ENCODE measurements at regions not wholly inside any gene's neighbourhood (a gene's known extent, or its start where the extent isn't known, plus 50 kb on each side); places are given as distances from the start of the nearest gene placed in this dataset.

DNA sequence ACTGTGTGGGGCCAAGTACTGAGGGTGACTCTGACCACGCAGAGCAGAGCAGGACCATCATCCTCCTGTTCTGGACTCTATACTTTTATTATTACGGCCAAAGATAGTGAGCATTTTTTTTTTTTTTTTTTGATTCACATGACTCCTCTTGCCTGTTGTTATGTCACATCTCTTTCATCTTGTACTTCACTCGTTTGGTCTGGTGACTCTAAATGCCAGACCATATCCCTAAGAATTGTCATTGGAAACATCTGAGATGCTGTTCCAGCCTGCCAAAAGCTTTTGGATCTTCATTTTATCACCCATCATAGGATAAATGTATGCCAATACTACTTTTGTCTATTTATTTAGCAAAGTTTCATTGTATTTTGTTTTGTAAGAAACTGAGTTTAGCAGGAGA, 168.2 kb upstream of the RAI14 start:
- FAIRE-seq = no peak

DNA sequence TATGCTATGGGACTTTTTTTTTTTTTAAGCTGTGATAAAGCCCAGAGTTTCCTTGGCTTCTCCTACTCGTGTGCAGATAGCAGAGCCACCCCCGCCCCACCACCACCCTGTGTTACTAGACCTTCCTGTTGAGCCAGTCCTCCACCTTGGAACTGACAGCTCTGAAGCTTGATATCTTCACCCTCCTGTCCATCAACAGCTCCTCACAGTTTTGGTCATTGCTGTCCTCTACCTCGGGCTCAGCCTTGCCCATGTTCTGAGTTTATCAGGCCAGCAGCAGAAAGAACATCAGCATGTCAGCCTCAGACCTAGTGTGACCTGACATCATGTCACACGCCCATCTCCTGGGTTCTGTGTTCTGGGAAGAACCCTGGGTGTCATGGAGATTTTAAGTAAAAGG, 167.1 kb upstream of the RAI14 start:
- FAIRE-seq = no peak

DNA sequence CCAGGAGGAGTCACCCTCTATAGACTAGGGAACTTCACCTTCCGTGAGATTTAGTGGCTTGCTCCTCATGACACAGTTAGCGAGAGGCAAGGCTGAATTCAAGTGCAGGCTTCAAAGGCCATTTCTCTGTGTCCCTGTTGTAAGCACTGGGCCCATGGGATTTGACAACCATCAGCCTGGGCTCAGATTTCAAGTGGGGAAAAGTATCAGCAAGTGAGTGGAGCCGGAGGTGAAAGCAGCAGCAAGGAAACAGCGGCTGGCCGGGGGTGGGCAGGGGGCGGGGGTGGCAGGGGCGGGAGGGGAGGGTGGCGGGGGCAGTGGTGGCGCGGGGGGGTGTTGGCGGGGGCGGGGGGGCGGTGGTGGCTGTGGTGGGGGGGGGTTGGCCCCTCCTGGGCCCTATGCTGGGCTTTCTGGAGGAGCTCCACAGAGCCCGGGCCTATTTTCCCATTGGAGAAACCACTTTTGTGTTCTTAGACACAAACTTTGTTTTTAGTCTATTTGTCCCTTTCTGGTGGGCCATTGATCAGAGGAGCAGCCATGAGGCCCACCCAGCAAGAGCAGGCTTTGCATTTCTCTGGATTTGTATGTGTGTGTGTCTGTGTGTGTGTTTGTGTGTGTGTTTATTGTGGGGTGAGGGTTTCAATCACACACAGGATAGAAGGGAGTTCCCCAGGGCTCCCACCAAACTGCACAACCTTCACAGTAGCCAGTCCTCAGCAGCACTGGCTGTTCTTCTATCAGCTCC, 165.4 kb upstream of the RAI14 start:
- FAIRE-seq = no peak

DNA sequence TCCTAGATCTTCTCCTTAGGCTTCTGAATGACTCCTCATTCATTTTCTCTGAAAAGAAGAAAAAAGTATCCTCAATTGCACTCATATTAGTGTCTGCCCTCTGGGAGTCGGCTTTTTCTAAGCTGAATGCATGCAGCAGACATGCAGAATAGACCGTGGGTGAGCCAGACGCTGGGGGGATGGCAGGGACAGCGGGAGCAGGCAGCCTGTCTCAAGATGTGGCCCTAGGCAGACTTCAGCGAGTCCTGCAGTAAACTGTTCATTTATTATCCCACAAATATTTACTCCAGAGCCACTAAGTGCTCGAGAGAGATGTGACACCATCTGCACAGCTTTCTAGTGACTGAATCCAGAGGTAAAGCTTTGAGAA, 164.9 kb upstream of the RAI14 start:
- no peak for FAIRE-seq

DNA sequence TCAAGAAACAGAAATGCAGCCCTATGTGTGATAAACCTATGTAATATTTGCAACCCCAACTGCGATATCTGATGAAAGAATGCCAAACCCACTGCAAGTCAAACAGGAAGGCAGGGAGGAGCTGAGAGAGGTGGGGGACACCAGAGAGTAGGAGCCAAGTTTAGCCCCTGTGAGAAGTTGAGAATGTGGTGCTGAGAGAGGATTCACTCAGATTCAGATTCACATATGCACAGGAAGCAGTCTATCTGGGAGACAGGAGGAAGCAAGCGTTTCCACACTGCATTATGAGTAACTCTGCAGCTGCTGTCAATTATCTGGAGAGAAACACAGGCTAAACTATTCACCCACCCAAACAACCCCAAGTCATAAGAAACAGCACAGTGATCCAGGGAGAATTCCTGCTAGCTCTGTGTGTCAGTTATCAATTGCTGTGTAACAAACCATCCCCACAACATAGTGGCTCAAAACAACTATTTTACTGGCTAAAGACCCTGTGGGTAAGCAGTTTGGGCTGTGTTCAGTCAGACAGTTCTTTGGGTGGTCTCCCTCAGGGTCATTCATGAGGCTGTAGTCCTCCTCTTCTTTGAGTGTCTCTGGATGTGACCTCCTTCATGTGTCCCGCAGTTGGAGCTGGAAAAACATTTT, 161.9 kb upstream of the RAI14 start:
- no peak for FAIRE-seq

DNA sequence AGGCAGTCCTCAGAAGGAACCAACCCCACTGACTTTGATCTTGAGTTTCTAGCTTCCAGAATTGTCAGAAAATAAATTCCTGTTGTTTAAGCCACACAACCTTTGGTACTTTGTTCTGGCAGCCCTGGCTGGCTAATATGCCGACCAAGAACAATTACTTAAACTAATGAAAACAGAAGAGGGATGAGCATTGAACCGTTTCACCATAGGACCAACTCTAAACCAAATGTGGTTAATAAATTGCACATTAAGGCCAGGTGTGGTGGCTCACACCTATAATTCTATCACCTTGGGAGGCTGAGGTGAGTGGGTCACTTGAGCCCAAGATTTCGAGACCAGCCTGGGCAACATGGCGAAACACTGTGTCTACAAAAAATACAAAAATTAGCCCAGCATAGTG, 160.9 kb upstream of the RAI14 start:
- FAIRE-seq = no peak

DNA sequence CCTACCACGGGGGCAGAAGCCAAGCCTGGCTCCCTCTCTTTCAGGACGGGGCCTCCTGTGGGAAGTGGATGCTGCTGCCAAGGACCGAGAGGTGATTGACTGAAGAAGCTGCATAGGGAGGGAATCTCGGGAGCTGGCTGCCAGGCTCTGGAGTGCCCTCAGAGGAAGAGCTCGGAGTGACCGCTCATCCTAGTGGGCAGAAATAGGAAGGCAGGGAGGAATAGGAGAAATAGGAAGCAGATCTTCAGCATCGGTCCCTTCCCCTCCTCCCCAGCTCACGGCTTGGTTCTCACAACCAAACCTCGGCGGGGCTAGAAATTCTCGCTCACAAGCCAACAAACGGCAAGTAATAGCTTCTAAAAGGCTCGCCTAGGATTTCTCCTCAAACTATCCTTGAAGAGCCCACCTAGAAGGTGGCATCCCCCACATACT, 159.9 kb upstream of the RAI14 start:
- FAIRE-seq = no peak

DNA sequence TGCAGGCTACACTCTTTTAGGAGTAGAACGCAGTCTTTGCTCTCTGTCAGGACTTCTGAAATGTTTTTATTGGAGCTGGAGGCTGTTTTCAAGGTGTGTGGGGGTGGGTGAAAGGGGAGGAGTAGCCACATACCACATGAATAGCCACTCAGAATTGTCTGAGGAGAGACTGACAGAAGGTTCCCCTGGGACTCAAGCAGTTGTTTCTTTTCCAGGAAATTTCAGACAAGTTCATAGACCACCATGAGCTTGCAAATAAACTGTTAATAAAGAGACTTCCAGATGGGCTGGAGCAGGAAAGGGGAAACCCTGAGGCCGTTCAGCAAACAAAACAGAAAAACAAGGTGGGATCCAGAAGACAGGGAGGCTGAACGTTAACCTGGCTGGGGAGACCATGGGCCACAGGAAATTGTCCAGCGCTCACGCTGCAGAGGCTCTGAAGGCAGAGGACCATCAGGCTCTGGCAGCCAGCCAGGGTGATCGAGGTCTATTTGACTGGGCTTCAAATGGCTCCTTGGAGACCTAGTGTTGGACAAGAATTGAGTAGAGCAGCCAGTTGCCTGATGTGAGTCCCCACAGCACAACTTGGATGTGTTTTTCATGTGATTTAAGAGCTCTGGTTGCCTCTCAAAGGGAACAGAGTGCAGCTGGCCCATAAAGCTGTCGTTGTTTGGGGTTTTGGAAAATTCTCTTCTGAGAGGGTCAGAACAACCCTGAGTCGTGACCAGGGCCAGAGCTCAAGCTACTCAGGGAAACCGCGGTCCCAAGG, 159.2 kb upstream of the RAI14 start:
- FAIRE-seq = no peak

DNA sequence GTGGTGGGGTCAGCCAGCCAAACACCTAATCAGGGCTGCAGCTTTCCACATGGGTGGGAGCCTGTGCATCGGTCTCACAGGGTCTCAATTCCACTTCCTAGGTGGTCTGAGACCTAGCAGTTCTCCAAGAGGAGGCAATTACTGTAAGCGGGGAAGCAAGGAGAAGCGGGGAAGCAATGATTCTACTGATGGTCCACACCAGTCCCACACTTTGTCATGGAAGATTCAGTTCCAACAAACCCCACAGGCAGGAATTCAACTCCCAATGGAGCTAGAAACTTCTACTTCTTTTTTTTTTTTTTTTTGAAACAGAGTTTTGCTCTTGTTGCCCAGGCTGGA, 158.7 kb upstream of the RAI14 start:
- FAIRE-seq = no peak

DNA sequence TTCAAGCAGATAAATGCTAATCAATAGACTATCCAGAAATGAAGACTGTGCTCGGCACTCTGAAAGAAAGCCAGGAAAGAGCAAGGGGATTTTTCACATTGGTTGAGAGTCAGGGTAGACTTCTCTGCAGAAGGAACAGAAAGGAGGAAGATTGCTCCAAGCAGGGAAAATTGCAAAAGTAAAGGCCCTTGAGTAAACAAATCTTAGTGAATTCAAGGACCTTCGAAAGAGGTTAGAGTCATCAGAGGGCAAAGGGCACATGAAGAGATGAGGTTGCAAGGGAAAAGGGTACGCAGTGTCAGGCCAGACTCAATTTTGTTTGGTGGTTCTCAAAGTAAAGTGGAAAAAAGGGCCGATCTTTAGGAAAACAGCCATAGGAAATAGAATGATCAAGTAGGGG, 157.6 kb upstream of the RAI14 start:
- no peak for FAIRE-seq

DNA sequence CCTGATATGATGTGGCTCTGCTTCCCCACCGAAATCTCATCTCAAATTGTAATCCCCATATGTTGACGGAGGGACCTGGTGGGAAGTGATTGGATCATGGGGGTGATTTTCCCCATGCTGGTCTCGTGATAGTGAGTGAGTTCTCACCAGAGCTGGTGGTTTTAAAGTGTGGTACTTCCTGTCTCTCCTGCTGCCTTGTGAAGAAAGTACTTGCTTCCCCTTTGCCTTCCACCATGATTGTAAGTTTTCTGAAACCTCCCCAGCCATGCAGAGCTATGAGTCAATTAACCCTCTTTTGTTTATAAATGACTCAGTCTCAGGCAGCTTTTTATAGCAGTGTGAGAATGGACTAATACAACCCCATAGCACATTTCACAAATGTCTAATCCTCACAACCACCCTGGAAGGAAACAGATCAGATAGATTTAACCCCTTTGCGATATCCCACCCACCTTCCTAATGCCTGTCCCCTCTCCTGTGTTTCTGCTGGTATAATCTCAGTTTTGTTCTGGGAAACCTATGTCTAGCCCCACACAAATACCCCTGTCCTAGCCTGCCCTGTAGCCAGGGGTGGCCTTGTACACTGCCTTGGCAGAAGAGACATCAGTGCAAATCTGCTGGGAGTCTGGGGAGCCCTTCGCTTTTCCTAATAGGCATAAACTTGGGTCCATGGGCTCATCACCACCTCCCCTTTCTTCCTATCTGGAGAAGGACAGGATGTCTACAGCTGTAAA, 157.0 kb upstream of the RAI14 start:
- no peak for FAIRE-seq

DNA sequence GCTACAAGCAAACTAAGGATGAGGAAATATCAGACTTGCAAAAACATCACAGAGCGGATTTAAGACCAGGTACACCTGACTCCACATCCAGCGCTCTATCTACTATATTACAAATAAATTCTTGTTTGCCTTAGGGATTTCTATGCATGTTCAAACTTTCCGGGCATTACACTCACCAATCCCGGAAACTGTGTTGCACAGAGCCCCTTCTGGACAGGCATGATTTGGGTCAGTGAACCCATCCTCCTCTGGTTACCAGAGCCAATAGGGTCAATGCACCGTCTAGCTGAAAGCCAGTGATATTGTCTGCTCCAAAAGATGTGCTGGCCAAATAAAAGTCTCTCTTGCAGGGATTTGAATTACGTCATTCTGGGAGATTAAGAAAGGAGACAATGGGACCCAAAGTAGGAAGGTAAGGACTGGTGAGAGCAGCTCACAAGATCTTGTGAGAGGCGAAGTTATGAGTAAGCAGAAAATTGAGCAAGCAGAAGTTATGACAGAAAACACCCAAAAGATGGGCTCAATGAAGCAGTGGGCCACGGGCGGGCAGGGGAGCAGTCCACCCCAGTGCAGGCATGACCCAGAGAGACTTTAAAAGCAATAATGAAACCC, 155.8 kb upstream of the RAI14 start:
- FAIRE-seq = no peak

DNA sequence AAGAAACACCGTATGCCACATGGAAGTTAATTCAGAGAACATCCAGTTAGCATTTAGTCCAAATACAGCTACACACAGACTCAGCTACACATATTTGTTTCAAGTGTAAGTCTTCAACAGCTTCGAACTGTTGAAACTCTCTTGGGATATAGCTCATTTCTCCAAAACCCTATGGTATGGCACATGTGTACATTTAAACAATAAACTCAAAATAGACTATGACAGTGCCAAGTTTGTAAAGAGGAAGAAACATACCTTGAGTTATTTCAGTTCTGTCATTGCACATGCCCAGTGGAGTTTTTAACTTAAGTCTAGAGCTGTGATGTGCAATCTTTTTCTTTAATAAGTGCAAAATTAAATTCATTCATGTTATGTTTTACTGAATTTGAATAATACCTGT, 155.1 kb upstream of the RAI14 start:
- no peak for FAIRE-seq

DNA sequence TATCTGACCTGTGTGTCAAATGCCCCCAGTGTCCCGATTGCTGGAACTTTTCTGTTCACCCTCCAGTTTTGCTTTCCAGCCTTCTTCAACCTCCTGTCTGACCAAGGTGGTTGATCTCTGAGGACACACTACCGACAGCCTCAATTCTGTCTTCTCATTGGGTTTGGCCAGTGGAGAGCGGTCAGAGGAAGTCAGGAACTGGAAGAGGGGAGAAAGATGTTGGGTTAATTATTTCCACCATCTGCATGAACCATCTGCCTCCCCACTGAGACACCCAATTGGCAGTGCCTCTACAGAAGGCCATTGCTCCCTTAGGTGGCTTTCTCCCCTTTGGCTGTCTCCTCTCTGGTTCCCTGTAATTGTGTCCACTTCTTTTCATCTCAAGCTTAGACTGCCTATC, 154.3 kb upstream of the RAI14 start:
- no peak for FAIRE-seq

DNA sequence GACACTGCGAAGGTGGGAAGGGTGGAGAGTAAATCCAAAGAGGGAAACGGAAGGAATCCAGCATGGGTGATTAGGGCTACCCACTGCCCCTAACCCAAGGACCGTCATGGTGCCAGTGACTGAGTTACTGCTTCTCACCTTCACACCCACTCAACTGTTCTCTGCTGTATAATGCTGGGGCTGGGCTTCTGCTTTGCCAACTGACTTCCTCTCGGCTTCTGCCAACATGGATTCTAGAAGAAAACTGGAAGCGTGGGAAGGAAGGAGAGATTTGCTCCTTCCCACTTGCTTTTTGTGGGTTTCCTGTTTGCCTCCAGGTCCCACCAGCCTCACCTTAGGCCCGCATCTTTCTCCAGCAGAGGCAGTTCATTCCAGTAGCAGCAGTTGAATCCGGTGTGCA, 153.5 kb upstream of the RAI14 start:
- FAIRE-seq = no peak

DNA sequence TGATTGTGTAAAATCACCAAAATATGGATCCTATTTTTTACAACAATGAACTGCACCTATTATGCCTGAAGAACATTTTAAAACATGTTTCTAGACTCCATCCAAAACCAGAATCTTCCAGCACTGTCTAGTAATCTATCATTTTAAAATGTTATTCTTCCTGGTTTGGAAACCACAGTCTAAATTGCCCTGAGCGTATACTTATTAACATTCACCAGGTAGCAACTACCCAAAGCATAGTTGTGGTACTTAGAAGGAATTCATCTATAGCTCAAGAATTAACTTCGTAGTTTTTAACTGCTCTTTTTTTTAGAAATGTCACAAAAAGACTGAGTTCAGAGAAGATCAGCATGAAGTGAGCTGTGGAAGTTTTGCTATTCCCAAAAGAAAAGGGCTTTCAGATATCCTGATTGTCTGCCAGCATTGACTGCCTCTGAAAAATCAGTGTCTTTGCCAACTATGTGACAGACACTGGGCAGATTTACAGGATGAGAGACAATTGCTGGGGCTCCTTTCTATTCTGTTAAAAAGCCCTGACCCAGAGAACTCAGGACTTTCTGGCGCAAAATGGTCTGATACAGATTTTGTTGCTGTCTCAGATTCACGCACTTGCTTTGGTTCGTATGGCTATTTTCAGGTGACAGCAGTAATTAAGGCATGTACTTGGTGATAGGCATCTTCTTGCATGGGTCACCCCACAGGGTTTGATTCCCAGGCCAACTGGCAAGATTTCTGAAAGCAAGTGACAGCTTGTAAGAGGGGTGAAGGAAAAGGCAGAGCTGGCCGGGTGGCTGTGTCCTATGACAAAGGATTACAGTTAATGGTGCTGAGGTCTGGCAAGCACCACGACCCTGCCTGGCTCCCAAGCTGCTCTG, 152.5 kb upstream of the RAI14 start:
- no peak for FAIRE-seq

DNA sequence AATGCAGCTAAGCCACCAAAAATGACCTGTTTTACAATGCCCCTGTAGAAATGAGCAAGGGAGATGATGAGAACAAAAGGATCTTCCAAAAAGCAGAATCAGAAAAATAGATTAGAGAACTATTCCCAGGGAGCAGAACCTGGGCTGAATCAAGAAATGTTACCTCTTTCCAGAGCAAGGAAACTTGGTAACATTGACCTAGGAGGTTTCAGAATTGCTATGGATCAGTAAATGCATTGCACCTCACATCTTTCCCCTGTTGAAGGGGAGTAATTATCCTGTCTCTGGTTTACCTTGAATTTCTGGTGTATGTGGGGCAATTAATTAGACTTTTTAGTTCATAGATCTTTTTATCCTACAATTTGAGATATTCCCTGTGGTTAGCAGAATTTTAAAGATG, 151.2 kb upstream of the RAI14 start:
- no peak for FAIRE-seq

DNA sequence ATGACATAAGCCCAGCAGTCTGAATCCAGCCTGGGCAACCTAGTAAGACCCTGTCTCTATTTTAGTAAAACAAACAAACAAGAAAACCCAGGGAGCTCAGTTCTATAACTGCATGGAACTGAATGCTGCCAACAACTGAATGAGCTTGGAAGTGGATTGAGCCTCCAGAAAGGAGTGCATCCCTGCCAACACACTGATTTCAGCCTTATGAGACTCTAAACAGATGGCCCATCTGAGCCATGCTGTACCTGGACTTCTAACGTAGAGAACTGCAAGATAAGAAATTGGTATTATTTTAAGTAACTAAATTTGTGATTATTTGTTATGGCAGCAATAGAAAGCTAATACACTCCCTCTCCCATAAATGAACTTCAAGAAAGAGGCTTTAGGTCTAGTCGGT, 150.4 kb upstream of the RAI14 start:
- FAIRE-seq = no peak

DNA sequence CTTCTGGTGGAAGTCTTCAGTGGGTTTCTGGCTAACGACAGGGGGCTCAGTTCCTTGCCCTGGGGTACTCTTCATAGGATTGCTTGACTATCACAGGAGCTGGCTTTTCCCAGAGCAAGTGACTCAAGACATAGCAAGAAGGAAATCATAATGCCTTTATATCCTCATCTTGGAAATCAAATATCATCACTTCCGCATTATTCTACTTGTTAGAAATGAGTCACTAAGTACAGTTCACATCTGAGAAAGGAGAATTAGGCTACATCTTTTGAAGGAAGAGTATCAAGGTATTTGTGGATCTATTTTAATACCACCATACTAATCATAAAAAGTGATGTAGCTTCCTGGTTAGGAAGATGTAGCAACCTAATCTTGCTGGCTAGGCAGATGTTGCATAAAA, 148.2 kb upstream of the RAI14 start:
- no peak for FAIRE-seq

DNA sequence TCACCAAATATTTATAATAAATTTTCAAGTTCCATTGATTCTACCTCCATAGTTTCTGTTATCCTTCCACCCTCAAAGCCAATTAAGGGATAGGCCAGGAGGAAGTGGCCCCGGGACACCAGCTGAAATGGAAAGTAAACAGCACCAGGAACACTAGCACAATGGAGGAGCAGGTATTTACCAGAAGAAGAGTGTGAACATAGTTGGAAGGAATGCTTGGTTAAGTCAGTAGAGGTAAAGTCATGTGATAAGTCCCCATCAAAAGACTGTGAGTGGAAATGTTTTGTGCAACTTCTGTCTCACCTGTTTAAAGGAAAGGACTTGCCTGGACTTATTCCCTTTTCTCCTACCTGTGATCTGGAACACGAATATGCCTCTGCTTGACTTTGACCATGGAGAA, 146.7 kb upstream of the RAI14 start:
- FAIRE-seq = no peak

DNA sequence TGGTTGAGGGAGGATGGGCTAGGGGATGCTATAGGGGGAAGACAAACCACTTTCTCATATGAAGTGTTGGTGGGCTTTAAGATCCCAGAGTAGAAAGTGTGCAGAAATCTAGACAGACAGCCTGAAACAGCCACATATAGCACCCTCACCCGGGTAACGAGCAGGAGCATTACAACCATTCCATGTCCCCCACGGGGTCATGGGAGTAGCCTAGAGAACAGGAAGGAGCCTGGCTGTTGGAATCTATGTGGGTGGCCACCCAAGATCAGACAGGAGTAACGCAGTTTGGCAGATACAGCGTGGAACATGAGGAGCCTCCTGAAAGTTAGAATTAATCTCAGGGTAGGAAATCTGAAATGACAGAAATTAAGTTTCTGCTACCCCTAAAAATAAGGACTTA, 146.1 kb upstream of the RAI14 start:
- no peak for FAIRE-seq

DNA sequence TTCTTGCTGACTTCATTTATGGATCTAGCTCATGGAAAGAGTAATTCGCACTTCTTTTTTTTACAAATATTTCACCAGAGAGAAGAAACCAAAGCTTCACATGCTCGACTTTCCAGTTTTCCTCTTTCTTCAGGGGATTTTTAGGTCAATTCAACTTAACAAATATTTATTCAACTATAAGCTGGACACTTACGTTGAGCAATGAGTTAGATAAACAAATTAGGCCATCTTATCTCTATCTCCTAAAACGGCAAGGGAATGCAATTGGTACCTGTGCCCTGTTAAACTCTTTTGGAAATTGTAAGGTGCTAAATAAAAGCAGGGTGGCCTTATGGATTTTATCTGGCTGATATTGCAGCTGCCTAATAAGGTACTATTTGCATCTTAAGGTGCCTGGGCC, 145.1 kb upstream of the RAI14 start:
- FAIRE-seq = no peak
